ENCODE measurements at regions not wholly inside any gene's neighbourhood (a gene's known extent, or its start where the extent isn't known, plus 50 kb on each side); places are given as distances from the start of the nearest gene placed in this dataset.

DNA sequence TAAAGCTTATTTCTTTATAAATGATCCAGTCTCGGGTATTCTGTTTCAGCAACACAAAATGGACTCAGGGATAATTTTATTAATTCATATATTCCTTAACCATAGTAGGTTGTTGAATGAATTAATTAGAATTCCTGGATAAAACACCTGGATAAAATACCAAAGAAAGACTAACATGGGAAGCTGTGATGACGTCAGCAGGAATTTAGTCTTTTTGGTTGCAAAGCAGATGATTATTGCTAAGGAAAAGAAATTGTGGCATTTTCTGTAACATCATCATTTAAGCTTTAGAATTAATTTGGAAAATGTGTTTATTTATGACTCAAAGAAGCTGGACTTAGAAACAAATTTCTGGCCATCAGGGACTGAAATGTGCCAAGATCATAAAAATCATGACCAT is 228.3 kb upstream of the ZBTB20 start:
- DNase-seq (no peak), FAIRE-seq (no peak)
- H3K9ac ChIP-seq (ENCODE audit: low read length in 3 of 3): no peak overlapping the region
- no peak overlapping the region for H3K4me3 ChIP-seq (ENCODE audit: low read length in 3 of 3)
- no peaks in the 10 kb centered on the region for H3K36me3 ChIP-seq (ENCODE audit: control insufficient read depth in 2 of 3, insufficient read depth in 3 of 3, low read length in 3 of 3)
- intact Hi-C loops (cut with DNase I): no loop called here
- H3K9me3 ChIP-seq (ENCODE audit: control insufficient read depth in 2 of 3, insufficient read depth in 1 of 3, low read length in 3 of 3): no peaks in the 10 kb centered on the region
- H3K27ac ChIP-seq (ENCODE audit: low read depth in 2 of 2, low read length in 2 of 2): no peak overlapping the region
- H3K4me1 ChIP-seq (ENCODE audit: control insufficient read depth in 2 of 3, insufficient read depth in 2 of 3, low read depth in 1 of 3, low read length in 3 of 3): no peaks in the 10 kb centered on the region
- H3K27me3 ChIP-seq (ENCODE audit: control insufficient read depth, insufficient read depth, low read length): no peaks in the 10 kb centered on the region
- TF ChIP-seq, protein P1, sequence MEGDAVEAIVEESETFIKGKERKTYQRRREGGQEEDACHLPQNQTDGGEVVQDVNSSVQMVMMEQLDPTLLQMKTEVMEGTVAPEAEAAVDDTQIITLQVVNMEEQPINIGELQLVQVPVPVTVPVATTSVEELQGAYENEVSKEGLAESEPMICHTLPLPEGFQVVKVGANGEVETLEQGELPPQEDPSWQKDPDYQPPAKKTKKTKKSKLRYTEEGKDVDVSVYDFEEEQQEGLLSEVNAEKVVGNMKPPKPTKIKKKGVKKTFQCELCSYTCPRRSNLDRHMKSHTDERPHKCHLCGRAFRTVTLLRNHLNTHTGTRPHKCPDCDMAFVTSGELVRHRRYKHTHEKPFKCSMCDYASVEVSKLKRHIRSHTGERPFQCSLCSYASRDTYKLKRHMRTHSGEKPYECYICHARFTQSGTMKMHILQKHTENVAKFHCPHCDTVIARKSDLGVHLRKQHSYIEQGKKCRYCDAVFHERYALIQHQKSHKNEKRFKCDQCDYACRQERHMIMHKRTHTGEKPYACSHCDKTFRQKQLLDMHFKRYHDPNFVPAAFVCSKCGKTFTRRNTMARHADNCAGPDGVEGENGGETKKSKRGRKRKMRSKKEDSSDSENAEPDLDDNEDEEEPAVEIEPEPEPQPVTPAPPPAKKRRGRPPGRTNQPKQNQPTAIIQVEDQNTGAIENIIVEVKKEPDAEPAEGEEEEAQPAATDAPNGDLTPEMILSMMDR (IDR thresholded peaks at IDR 0.05; ENCODE audit: borderline replicate concordance, extremely low read depth, insufficient read depth): no peak

DNA sequence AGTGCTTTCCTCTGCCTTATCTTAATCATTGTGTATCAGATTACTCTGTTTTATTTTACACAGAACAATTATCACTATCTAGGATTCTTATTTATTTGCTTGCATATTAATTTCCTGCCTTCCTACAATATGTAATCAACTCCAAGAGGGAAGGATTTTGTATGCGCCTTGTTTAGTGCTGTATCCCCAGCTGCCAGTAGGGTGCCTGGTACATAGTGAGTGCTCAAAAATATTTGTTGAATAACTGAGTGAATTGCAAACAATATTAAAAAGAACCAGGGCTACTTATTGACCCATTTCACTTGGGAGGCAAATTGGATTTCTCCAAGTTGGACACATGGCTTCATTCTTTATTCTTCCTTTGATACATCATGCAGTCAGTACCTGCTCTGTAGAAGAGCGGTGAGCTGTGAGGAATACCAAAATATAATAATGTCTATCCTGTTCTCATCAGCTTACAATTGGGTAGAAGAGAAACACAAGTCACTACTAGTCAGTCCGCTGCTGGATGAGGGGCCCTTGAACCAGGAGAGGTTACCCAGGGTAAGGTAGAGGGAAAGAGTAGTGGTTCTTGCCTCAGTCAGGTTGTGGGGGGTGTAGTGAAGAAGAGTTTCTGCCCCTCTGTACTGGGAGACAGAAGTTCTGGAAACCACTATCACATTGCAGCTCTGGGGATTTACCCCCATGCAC is 233.9 kb upstream of the ZBTB20 start:
- intact Hi-C loops (cut with DNase I): no loop called here
- no peaks in the 10 kb centered on the region for H3K4me1 ChIP-seq (ENCODE audit: control insufficient read depth in 2 of 3, insufficient read depth in 2 of 3, low read depth in 1 of 3, low read length in 3 of 3)
- H3K4me3 ChIP-seq (ENCODE audit: low read length in 3 of 3): no peak overlapping the region
- no peak overlapping the region for H3K27ac ChIP-seq (ENCODE audit: low read depth in 2 of 2, low read length in 2 of 2)
- no peaks in the 10 kb centered on the region for H3K36me3 ChIP-seq (ENCODE audit: control insufficient read depth in 2 of 3, insufficient read depth in 3 of 3, low read length in 3 of 3)
- no peaks in the 10 kb centered on the region for H3K9me3 ChIP-seq (ENCODE audit: control insufficient read depth in 2 of 3, insufficient read depth in 1 of 3, low read length in 3 of 3)
- no peak for DNase-seq
- TF ChIP-seq, protein P1 (IDR thresholded peaks at IDR 0.05; ENCODE audit: borderline replicate concordance, extremely low read depth, insufficient read depth): no peak
- no peak overlapping the region for H3K9ac ChIP-seq (ENCODE audit: low read length in 3 of 3)
- H3K27me3 ChIP-seq (ENCODE audit: control insufficient read depth, insufficient read depth, low read length): no peaks in the 10 kb centered on the region
- FAIRE-seq: no peak

DNA sequence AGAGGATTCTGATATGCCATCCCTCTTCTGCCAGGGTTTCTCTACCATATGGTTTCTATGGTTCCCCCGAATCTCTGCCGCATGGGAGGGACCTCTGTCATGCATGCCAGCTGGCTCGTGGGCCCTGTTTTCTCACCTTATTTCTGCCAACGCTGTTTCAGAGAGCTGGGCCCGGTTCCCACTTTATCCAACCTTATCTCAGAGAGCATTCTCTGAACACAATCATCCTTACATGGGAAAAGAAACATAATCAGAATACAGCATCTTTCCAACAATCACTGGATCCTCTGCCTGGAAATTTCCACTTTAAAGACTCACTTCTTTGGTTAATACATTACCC is 234.5 kb upstream of the ZBTB20 start:
- DNase-seq (no peak), FAIRE-seq (no peak)
- TF ChIP-seq, protein P1 (IDR thresholded peaks at IDR 0.05; ENCODE audit: borderline replicate concordance, extremely low read depth, insufficient read depth): no peak
- H3K4me1 ChIP-seq (ENCODE audit: control insufficient read depth in 2 of 3, insufficient read depth in 2 of 3, low read depth in 1 of 3, low read length in 3 of 3): no peaks in the 10 kb centered on the region
- intact Hi-C loops (cut with DNase I): no loop called here
- no peaks in the 10 kb centered on the region for H3K27me3 ChIP-seq (ENCODE audit: control insufficient read depth, insufficient read depth, low read length)
- H3K9ac ChIP-seq (ENCODE audit: low read length in 3 of 3): no peak overlapping the region
- H3K4me3 ChIP-seq (ENCODE audit: low read length in 3 of 3): no peak overlapping the region
- H3K9me3 ChIP-seq (ENCODE audit: control insufficient read depth in 2 of 3, insufficient read depth in 1 of 3, low read length in 3 of 3): no peaks in the 10 kb centered on the region
- H3K27ac ChIP-seq (ENCODE audit: low read depth in 2 of 2, low read length in 2 of 2): no peak overlapping the region
- H3K36me3 ChIP-seq (ENCODE audit: control insufficient read depth in 2 of 3, insufficient read depth in 3 of 3, low read length in 3 of 3): no peaks in the 10 kb centered on the region

DNA sequence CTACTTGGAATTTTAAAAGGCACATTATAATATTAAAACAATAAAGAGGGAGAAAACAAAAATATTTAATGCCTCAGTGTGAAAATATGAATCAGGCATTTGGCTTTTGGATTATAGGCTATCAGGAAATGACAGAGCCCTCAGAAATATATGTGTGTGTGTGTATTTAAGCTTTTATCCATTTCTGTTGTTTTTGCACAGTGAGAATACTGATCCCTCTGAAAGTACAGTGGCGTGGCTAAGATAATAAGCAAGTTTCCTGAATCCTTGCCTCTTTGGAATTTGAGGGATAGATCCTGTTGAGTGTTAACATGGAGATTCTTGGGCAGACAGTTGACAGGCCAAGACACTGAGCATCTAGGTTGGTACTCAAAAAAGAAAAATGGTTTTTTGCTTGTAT is 234.8 kb upstream of the ZBTB20 start:
- FAIRE-seq (no peak), DNase-seq (no peak)
- H3K4me3 ChIP-seq (ENCODE audit: low read length in 3 of 3): no peak overlapping the region
- TF ChIP-seq, protein P1 (IDR thresholded peaks at IDR 0.05; ENCODE audit: borderline replicate concordance, extremely low read depth, insufficient read depth): no peak
- no peaks in the 10 kb centered on the region for H3K36me3 ChIP-seq (ENCODE audit: control insufficient read depth in 2 of 3, insufficient read depth in 3 of 3, low read length in 3 of 3)
- no peak overlapping the region for H3K9ac ChIP-seq (ENCODE audit: low read length in 3 of 3)
- no peaks in the 10 kb centered on the region for H3K9me3 ChIP-seq (ENCODE audit: control insufficient read depth in 2 of 3, insufficient read depth in 1 of 3, low read length in 3 of 3)
- no peaks in the 10 kb centered on the region for H3K4me1 ChIP-seq (ENCODE audit: control insufficient read depth in 2 of 3, insufficient read depth in 2 of 3, low read depth in 1 of 3, low read length in 3 of 3)
- no peaks in the 10 kb centered on the region for H3K27me3 ChIP-seq (ENCODE audit: control insufficient read depth, insufficient read depth, low read length)
- intact Hi-C loops (cut with DNase I): no loop called here
- H3K27ac ChIP-seq (ENCODE audit: low read depth in 2 of 2, low read length in 2 of 2): no peak overlapping the region

All from kidney (tissue), 13 donors.